Liver (tissue), 8 donors: ENCODE measurements at regions not wholly inside any gene's neighbourhood (a gene's known extent, or its start where the extent isn't known, plus 50 kb on each side); places are given as distances from the start of the nearest gene placed in this dataset.
"Not testable (repeated sequence)": the region's sequence is repeated elsewhere in the genome, so short reads cannot be mapped to it uniquely, and the experiment has no call there.

Source experiments
- DNase-seq: peaks from one replicate; pipeline ENCODE4 v3.0.0-alpha.2; 2017; ENCODE audit warnings: low spot score
- H3K27ac ChIP-seq, 2 donors: one replicate each; pipeline ENCODE4 v1.7.0; 2013; ENCODE audit warnings: inconsistent platforms in 2 of 2, low read length in 2 of 2, control low read depth in 1 of 2, low read depth in 1 of 2, mild to moderate bottlenecking in 1 of 2
- H3K27me3 ChIP-seq, 4 donors: one replicate each; pipeline versions ENCODE4 v1.6.1 to v1.7.0; 2013; ENCODE audit warnings: low read length in 3 of 4, inconsistent platforms in 1 of 4, mild to moderate bottlenecking in 1 of 4, moderate library complexity in 1 of 4; ENCODE audit not compliant: control insufficient read depth in 4 of 4, insufficient read depth in 4 of 4
- H3K36me3 ChIP-seq, 4 donors: one replicate each; pipeline versions ENCODE4 v1.6.1 to v1.7.0; 2013; ENCODE audit warnings: low read length in 3 of 4, mild to moderate bottlenecking in 3 of 4, low read depth in 1 of 4, moderate library complexity in 1 of 4; ENCODE audit not compliant: control insufficient read depth in 4 of 4, insufficient read depth in 3 of 4
- H3K4me1 ChIP-seq, 4 donors: one replicate each; pipeline versions ENCODE4 v1.6.1 to v1.7.0; 2013; ENCODE audit warnings: low read length in 3 of 4, mild to moderate bottlenecking in 3 of 4, moderate library complexity in 1 of 4; ENCODE audit not compliant: control insufficient read depth in 4 of 4, insufficient read depth in 4 of 4
- H3K4me3 ChIP-seq, 3 donors: one replicate each; pipeline versions ENCODE4 v1.6.1 to v1.7.0; 2013; ENCODE audit warnings: low read length in 3 of 3, control low read depth in 1 of 3, low read depth in 1 of 3, mild to moderate bottlenecking in 1 of 3
- H3K9ac ChIP-seq, 2 donors: one replicate each; pipeline ENCODE4 v1.7.0; 2013; ENCODE audit warnings: low read length in 2 of 2, mild to moderate bottlenecking in 2 of 2, moderate library complexity in 2 of 2, control low read depth in 1 of 2, low read depth in 1 of 2
- H3K9me3 ChIP-seq, 4 donors: one replicate each; pipeline versions ENCODE4 v1.6.1 to v1.7.0; 2013; ENCODE audit warnings: low read length in 3 of 4; ENCODE audit not compliant: control insufficient read depth in 4 of 4
- EGR1 ChIP-seq, 2 donors: IDR thresholded peaks; 2 replicates each; pipeline ENCODE4 v1.6.1; 2016 to 2018; ENCODE audit warnings: antibody characterized with exemption in 2 of 2, low read depth in 2 of 2
- FOXA1 ChIP-seq: IDR thresholded peaks from 2 replicates; pipeline ENCODE4 v1.6.1; 2016; ENCODE audit warnings: antibody characterized with exemption
- FOXA2 ChIP-seq: IDR thresholded peaks from 2 replicates; pipeline ENCODE4 v1.6.1; 2016; ENCODE audit warnings: antibody characterized with exemption
- GABPA ChIP-seq, 2 donors: IDR thresholded peaks in 1 of 2; conservative IDR thresholded peaks in 1 of 2; 2 replicates each; pipeline ENCODE4 v1.6.1; 2016; ENCODE audit warnings: antibody characterized with exemption in 2 of 2, mild to moderate bottlenecking in 1 of 2, moderate library complexity in 1 of 2
- HNF4A ChIP-seq, 2 donors: conservative IDR thresholded peaks; 2 replicates each; pipeline ENCODE4 v1.6.1; 2016; ENCODE audit warnings: antibody characterized with exemption in 2 of 2, mild to moderate bottlenecking in 2 of 2
- HNF4G ChIP-seq: IDR thresholded peaks from 2 replicates; pipeline ENCODE4 v1.6.1; 2016; ENCODE audit warnings: antibody characterized with exemption
- JUND ChIP-seq, 2 donors: IDR thresholded peaks; 2 replicates each; pipeline ENCODE4 v1.6.1; 2016; ENCODE audit warnings: antibody characterized with exemption in 2 of 2
- NR2F2 ChIP-seq: IDR thresholded peaks from 2 replicates; pipeline ENCODE4 v1.6.1; 2016; ENCODE audit warnings: antibody characterized with exemption
- RAD21 ChIP-seq, 2 donors: IDR thresholded peaks; 2 replicates each; pipeline ENCODE4 v1.6.1; 2016; ENCODE audit warnings: antibody characterized with exemption in 2 of 2, mild to moderate bottlenecking in 2 of 2
- RXRA ChIP-seq, 2 donors: IDR thresholded peaks; 2 replicates each; pipeline ENCODE4 v1.6.1; 2017 to 2018; ENCODE audit warnings: antibody characterized with exemption in 2 of 2, mild to moderate bottlenecking in 1 of 2
- SP1 ChIP-seq: IDR thresholded peaks from 2 replicates; pipeline ENCODE4 v1.6.1; 2018; ENCODE audit warnings: antibody characterized with exemption, mild to moderate bottlenecking
- YY1 ChIP-seq: IDR thresholded peaks from 2 replicates; pipeline ENCODE4 v1.6.1; 2016; ENCODE audit warnings: antibody characterized with exemption, mild to moderate bottlenecking
- WGBS: extraction: QIAGEN DNeasy Blood & Tissue Kit; methylation state at CpG from one replicate; pipeline ENCODE4 v1.1.7; 2013; 5-methylcytosine and 5-hydroxymethylcytosine counted together
- TF ChIP-seq, protein P1 (sequence below): IDR thresholded peaks from 2 replicates; pipeline ENCODE4 v1.6.1; 2016; ENCODE audit warnings: antibody characterized with exemption
- TF ChIP-seq, protein P2 (sequence below): fragments of 150-350 bp; IDR thresholded peaks from 2 replicates; pipeline ENCODE4 v1.5.1; 2017; ENCODE audit warnings: improper control_type of control experiment, low read depth, low read length; ENCODE audit not compliant: missing input control
- TF ChIP-seq, protein P3 (sequence below): IDR thresholded peaks from 2 replicates; pipeline ENCODE4 v1.6.1; 2016; ENCODE audit warnings: antibody characterized with exemption
- TF ChIP-seq, protein P4 (sequence below): IDR thresholded peaks from 2 replicates; pipeline ENCODE4 v1.6.1; 2016; ENCODE audit warnings: antibody characterized with exemption
- TF ChIP-seq, protein P5 (sequence below): IDR thresholded peaks from 2 replicates; pipeline ENCODE4 v1.6.1; 2016; ENCODE audit warnings: antibody characterized with exemption, mild to moderate bottlenecking
- donor health status: healthy.
- donor health status: healthy.
- donor health status: healthy.
- donor health status: healthy.
- donor health status: healthy.

DNA sequence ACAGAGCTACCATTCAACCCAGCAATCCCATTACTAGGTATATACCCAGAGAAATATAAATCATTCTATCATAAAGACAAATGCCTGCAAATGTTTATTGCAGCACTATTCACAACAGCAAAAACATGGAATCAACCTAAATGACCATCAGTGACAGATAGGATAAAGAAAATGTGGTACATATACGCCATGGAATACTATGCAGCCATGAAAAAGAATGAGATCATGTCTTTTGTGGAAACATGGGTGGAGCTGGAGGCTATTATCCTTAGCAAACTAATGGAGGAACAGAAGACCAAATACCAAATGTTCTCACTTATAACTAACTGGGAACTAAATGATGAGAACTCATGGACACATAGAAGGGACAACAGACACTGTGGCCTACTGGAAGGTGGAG lies 318.9 kb downstream of the ZIC3 start:
- H3K27ac ChIP-seq, H3K4me3 ChIP-seq, H3K27me3 ChIP-seq, H3K9ac ChIP-seq, H3K9me3 ChIP-seq, H3K36me3 ChIP-seq, DNase-seq, H3K4me1 ChIP-seq: not testable (repeated sequence)
- WGBS, result 37% methylated on average over 1 of the region's 1 CpG

DNA sequence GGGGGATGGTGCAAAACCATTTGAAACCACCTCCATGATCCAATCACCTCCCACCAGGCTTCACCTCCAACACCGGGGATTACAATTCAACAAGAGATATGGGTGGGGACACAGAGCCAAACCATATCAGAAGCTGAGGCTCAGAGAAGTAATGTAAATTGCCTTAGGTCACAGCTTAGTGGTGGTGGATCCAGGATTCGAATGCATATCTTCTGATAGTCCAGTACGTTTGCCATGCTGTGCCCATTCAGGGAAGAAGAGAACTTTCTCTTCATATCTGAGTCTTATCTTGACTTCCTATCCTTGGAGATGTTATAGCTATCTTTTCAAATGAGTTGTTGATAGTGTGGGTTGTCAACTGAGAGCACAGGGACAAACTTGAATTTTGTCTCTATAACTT lies 325.5 kb downstream of the ZIC3 start:
- no peak for DNase-seq
- Histone ChIP-seq H3K4me1 (no peaks in the 10 kb centered on the region), H3K27me3 (no peaks in the 10 kb centered on the region), H3K36me3 (no peaks in the 10 kb centered on the region), H3K4me3 (no peak overlapping the region), H3K27ac (no peak overlapping the region), H3K9ac (no peak overlapping the region), H3K9me3 (no peaks in the 10 kb centered on the region)
- 50% methylated on average over 3 of the region's 3 CpGs for WGBS
- TF ChIP-seq EGR1 (IDR thresholded peaks at IDR 0.05; ENCODE audit: low read depth in 2 of 2) (no peak), HNF4G (no peak), JUND (IDR thresholded peaks at IDR 0.05) (no peak), GABPA (IDR thresholded peaks at IDR 0.05 in 1 of 2, conservative IDR thresholded peaks at IDR 0.05 in 1 of 2) (no peak), RXRA (IDR thresholded peaks at IDR 0.05) (no peak), YY1 (no peak), FOXA1 (no peak), SP1 (no peak), NR2F2 (no peak), RAD21 (IDR thresholded peaks at IDR 0.05) (no peak), FOXA2 (no peak), HNF4A (conservative IDR thresholded peaks at IDR 0.05) (no peak)
- TF ChIP-seq, protein P1, sequence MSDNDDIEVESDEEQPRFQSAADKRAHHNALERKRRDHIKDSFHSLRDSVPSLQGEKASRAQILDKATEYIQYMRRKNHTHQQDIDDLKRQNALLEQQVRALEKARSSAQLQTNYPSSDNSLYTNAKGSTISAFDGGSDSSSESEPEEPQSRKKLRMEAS, result no peak
- TF ChIP-seq, protein P2, sequence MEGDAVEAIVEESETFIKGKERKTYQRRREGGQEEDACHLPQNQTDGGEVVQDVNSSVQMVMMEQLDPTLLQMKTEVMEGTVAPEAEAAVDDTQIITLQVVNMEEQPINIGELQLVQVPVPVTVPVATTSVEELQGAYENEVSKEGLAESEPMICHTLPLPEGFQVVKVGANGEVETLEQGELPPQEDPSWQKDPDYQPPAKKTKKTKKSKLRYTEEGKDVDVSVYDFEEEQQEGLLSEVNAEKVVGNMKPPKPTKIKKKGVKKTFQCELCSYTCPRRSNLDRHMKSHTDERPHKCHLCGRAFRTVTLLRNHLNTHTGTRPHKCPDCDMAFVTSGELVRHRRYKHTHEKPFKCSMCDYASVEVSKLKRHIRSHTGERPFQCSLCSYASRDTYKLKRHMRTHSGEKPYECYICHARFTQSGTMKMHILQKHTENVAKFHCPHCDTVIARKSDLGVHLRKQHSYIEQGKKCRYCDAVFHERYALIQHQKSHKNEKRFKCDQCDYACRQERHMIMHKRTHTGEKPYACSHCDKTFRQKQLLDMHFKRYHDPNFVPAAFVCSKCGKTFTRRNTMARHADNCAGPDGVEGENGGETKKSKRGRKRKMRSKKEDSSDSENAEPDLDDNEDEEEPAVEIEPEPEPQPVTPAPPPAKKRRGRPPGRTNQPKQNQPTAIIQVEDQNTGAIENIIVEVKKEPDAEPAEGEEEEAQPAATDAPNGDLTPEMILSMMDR, result no peak
- TF ChIP-seq, protein P3, sequence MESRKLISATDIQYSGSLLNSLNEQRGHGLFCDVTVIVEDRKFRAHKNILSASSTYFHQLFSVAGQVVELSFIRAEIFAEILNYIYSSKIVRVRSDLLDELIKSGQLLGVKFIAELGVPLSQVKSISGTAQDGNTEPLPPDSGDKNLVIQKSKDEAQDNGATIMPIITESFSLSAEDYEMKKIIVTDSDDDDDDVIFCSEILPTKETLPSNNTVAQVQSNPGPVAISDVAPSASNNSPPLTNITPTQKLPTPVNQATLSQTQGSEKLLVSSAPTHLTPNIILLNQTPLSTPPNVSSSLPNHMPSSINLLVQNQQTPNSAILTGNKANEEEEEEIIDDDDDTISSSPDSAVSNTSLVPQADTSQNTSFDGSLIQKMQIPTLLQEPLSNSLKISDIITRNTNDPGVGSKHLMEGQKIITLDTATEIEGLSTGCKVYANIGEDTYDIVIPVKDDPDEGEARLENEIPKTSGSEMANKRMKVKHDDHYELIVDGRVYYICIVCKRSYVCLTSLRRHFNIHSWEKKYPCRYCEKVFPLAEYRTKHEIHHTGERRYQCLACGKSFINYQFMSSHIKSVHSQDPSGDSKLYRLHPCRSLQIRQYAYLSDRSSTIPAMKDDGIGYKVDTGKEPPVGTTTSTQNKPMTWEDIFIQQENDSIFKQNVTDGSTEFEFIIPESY, result no peak
- TF ChIP-seq, protein P4, sequence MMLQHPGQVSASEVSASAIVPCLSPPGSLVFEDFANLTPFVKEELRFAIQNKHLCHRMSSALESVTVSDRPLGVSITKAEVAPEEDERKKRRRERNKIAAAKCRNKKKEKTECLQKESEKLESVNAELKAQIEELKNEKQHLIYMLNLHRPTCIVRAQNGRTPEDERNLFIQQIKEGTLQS, result no peak
- TF ChIP-seq, protein P5, sequence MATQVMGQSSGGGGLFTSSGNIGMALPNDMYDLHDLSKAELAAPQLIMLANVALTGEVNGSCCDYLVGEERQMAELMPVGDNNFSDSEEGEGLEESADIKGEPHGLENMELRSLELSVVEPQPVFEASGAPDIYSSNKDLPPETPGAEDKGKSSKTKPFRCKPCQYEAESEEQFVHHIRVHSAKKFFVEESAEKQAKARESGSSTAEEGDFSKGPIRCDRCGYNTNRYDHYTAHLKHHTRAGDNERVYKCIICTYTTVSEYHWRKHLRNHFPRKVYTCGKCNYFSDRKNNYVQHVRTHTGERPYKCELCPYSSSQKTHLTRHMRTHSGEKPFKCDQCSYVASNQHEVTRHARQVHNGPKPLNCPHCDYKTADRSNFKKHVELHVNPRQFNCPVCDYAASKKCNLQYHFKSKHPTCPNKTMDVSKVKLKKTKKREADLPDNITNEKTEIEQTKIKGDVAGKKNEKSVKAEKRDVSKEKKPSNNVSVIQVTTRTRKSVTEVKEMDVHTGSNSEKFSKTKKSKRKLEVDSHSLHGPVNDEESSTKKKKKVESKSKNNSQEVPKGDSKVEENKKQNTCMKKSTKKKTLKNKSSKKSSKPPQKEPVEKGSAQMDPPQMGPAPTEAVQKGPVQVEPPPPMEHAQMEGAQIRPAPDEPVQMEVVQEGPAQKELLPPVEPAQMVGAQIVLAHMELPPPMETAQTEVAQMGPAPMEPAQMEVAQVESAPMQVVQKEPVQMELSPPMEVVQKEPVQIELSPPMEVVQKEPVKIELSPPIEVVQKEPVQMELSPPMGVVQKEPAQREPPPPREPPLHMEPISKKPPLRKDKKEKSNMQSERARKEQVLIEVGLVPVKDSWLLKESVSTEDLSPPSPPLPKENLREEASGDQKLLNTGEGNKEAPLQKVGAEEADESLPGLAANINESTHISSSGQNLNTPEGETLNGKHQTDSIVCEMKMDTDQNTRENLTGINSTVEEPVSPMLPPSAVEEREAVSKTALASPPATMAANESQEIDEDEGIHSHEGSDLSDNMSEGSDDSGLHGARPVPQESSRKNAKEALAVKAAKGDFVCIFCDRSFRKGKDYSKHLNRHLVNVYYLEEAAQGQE, result no peak
